ENCODE measurements at regions not wholly inside any gene's neighbourhood (a gene's known extent, or its start where the extent isn't known, plus 50 kb on each side); places are given as distances from the start of the nearest gene placed in this dataset.

DNA sequence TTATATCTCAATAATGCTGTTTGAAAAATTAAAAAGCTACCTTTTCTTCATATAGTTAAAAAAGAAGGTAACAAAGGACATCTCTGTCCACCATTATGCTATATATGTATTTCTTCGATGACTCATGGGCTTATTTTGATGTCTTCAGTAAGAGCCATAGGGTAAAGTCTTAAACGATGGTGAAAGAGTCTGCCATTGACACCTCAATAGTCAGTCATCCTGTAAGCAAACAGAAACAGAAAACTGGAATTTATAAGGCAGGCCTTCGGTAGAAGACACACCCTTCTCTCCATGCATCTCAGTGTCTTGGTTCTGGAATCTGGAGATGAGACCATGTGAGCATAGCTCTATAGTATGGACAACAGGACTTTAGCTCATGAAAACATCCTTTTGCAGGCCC, 87.0 kb upstream of the ZNF462 start:
- Histone ChIP-seq H3K4me3 (no peak overlapping the region), H3K9me3 (ENCODE audit: low read depth) (no peaks in the 10 kb centered on the region), H3K9me2 (replicated peaks; ENCODE audit: insufficient read depth) (no peaks in the 10 kb centered on the region), H2AFZ (no peak overlapping the region), H3K4me2 (no peak overlapping the region), H3K27me3 (no peaks in the 10 kb centered on the region), H4K20me1 (ENCODE audit: insufficient read depth, poor library complexity, severe bottlenecking) (no peaks in the 10 kb centered on the region), H3K79me2 (no peaks in the 10 kb centered on the region), H3K27ac (no peak overlapping the region), H3K36me3 (replicated peaks; ENCODE audit: insufficient read depth, low read depth) (no peaks in the 10 kb centered on the region), H3K4me1 (ENCODE audit: insufficient read depth) (no peaks in the 10 kb centered on the region)
- no peak for DNase-seq (ENCODE audit: low spot score)
- TF ChIP-seq, protein P1, sequence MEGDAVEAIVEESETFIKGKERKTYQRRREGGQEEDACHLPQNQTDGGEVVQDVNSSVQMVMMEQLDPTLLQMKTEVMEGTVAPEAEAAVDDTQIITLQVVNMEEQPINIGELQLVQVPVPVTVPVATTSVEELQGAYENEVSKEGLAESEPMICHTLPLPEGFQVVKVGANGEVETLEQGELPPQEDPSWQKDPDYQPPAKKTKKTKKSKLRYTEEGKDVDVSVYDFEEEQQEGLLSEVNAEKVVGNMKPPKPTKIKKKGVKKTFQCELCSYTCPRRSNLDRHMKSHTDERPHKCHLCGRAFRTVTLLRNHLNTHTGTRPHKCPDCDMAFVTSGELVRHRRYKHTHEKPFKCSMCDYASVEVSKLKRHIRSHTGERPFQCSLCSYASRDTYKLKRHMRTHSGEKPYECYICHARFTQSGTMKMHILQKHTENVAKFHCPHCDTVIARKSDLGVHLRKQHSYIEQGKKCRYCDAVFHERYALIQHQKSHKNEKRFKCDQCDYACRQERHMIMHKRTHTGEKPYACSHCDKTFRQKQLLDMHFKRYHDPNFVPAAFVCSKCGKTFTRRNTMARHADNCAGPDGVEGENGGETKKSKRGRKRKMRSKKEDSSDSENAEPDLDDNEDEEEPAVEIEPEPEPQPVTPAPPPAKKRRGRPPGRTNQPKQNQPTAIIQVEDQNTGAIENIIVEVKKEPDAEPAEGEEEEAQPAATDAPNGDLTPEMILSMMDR (IDR thresholded peaks at IDR 0.05; ENCODE audit: poor library complexity): no peak
- TF ChIP-seq EZH2phosphoT487 (IDR thresholded peaks at IDR 0.05; ENCODE audit: low read depth, severe bottlenecking, unreplicated experiment) (no peak), EZH2 (IDR thresholded peaks at IDR 0.05; ENCODE audit: borderline replicate concordance) (no peak)
- 91% methylated on average over 3 of the region's 3 CpGs for WGBS (ENCODE audit: low lambda C conversion rate, missing lambda C conversion rate)

DNA sequence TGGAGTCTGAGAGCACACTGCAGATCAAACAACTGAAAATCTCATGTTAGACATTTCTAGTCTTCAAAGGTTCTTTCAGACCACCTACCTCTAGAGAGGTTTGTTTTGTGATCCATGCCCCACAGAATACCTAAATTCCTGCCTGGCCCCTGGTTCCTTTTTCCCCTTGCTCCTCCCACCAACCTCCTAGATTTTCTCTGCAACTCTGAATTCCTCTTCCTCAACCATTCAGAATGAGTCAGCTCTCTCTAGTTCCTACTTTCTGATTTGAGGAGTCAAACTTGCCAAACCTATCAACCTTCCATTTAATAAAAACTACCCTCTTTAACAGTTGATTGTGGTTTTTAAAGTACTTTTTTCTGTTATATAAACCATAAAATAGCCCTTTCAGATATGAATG, 83.2 kb upstream of the ZNF462 start:
- H3K4me1 ChIP-seq (ENCODE audit: insufficient read depth): no peaks in the 10 kb centered on the region
- H3K27me3 ChIP-seq: no peaks in the 10 kb centered on the region
- no peaks in the 10 kb centered on the region for H3K79me2 ChIP-seq
- no peak overlapping the region for H2AFZ ChIP-seq
- no peaks in the 10 kb centered on the region for H3K9me3 ChIP-seq (ENCODE audit: low read depth)
- H4K20me1 ChIP-seq (ENCODE audit: insufficient read depth, poor library complexity, severe bottlenecking): no peaks in the 10 kb centered on the region
- no peak overlapping the region for H3K27ac ChIP-seq
- H3K36me3 ChIP-seq (replicated peaks; ENCODE audit: insufficient read depth, low read depth): no peaks in the 10 kb centered on the region
- H3K4me3 ChIP-seq: no peak overlapping the region
- TF ChIP-seq EZH2 (IDR thresholded peaks at IDR 0.05; ENCODE audit: borderline replicate concordance): no peak
- TF ChIP-seq, protein P1 (IDR thresholded peaks at IDR 0.05; ENCODE audit: poor library complexity): no peak
- no peak for TF ChIP-seq EZH2phosphoT487 (IDR thresholded peaks at IDR 0.05; ENCODE audit: low read depth, severe bottlenecking, unreplicated experiment)
- no peaks in the 10 kb centered on the region for H3K9me2 ChIP-seq (replicated peaks; ENCODE audit: insufficient read depth)
- H3K4me2 ChIP-seq: no peak overlapping the region
- no peak for DNase-seq (ENCODE audit: low spot score)

DNA sequence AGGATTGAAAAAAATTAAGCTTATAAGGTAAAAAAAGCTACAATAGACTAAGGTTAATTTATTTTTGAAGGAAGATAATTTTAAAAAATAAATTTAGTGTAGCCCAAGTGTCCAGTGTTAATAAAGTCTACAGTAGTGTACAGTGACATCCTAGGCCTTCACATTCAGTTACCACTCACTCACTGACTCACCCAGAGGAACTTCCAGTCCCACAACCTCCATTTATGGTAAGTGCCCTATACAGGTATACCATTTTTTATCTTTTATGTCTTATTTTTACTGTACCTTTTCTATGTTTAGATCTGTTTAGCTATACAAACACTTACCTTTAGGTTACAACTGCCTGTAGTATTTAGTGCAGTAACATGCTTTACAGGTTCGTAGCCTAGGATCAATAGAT, 79.8 kb upstream of the ZNF462 start:
- Histone ChIP-seq H3K36me3 (replicated peaks; ENCODE audit: insufficient read depth, low read depth) (no peaks in the 10 kb centered on the region), H4K20me1 (ENCODE audit: insufficient read depth, poor library complexity, severe bottlenecking) (no peaks in the 10 kb centered on the region), H3K79me2 (no peaks in the 10 kb centered on the region), H3K4me2 (no peak overlapping the region), H3K4me3 (no peak overlapping the region), H3K4me1 (ENCODE audit: insufficient read depth) (no peaks in the 10 kb centered on the region), H3K27me3 (no peaks in the 10 kb centered on the region), H2AFZ (no peak overlapping the region), H3K27ac (no peak overlapping the region), H3K9me3 (ENCODE audit: low read depth) (no peaks in the 10 kb centered on the region), H3K9me2 (replicated peaks; ENCODE audit: insufficient read depth) (no peaks in the 10 kb centered on the region)
- 93% methylated on average over 1 of the region's 1 CpG for WGBS (ENCODE audit: low lambda C conversion rate, missing lambda C conversion rate)
- no peak for DNase-seq (ENCODE audit: low spot score)
- TF ChIP-seq EZH2 (IDR thresholded peaks at IDR 0.05; ENCODE audit: borderline replicate concordance) (no peak), EZH2phosphoT487 (IDR thresholded peaks at IDR 0.05; ENCODE audit: low read depth, severe bottlenecking, unreplicated experiment) (no peak)
- TF ChIP-seq, protein P1 (IDR thresholded peaks at IDR 0.05; ENCODE audit: poor library complexity): no peak

DNA sequence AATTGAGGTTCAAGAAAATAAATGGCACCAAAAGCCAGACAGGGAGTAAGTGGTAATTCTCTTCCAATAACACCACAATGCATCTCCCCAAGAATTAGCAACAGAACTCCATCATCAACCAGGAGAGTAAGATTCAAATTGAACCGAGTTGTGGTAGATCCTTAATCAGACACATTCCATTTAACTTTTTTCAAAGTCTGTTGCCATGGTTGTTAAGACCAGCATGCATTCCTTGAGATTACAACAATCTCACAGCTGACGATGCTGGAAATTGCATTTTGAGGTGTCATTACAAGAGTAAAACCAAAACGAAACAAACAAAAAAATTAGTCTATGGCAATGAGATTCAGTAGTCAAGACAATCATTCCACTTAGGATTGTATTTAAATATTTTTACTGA, 78.9 kb upstream of the ZNF462 start:
- no peak for TF ChIP-seq EZH2 (IDR thresholded peaks at IDR 0.05; ENCODE audit: borderline replicate concordance)
- no peak for TF ChIP-seq EZH2phosphoT487 (IDR thresholded peaks at IDR 0.05; ENCODE audit: low read depth, severe bottlenecking, unreplicated experiment)
- TF ChIP-seq, protein P1 (IDR thresholded peaks at IDR 0.05; ENCODE audit: poor library complexity): no peak
- Histone ChIP-seq H3K4me2 (no peak overlapping the region), H3K9me2 (replicated peaks; ENCODE audit: insufficient read depth) (no peaks in the 10 kb centered on the region), H2AFZ (no peak overlapping the region), H3K79me2 (no peaks in the 10 kb centered on the region), H3K9me3 (ENCODE audit: low read depth) (no peaks in the 10 kb centered on the region), H3K27me3 (no peaks in the 10 kb centered on the region), H3K27ac (no peak overlapping the region), H3K4me1 (ENCODE audit: insufficient read depth) (no peaks in the 10 kb centered on the region), H3K4me3 (no peak overlapping the region), H4K20me1 (ENCODE audit: insufficient read depth, poor library complexity, severe bottlenecking) (no peaks in the 10 kb centered on the region), H3K36me3 (replicated peaks; ENCODE audit: insufficient read depth, low read depth) (no peaks in the 10 kb centered on the region)
- DNase-seq (ENCODE audit: low spot score): no peak
- 39% methylated on average over 3 of the region's 3 CpGs for WGBS (ENCODE audit: low lambda C conversion rate, missing lambda C conversion rate)

All from hepatocyte (in vitro differentiated cells).